WTC11 (cell line): ENCODE measurements at regions not wholly inside any gene's neighbourhood (a gene's known extent, or its start where the extent isn't known, plus 50 kb on each side); places are given as distances from the start of the nearest gene placed in this dataset.

Source experiments
- ATAC-seq: fragments of 200-7000 bp; cut with Tn5 transposase; 2 replicates; pipeline ENCODE4 v1.10.0; 2021; ENCODE audit warnings: mild to moderate bottlenecking, moderate library complexity
- CTCF ChIA-PET: fragments of 300-600 bp; sonication (Branson Sonifier 250); formaldehyde crosslinking; loops from one replicate; lab custom pipeline; 2021; ENCODE audit warnings: antibody characterized with exemption; lab: Charles Lee
- POLR2A ChIA-PET: fragments of 350-600 bp; sonication (Branson Sonifier 250); formaldehyde crosslinking; loops from one replicate; lab custom pipeline; 2021; ENCODE audit warnings: antibody characterized with exemption; lab: Charles Lee
- DNase-seq: peaks from one replicate; pipeline ENCODE4 v3.0.0; 2021; ENCODE audit warnings: low spot score
- H3K27ac Mint-ChIP-seq: 2 replicates; pipeline ENCODE4 v1.8.0; 2021; ENCODE audit warnings: mixed read lengths
- H3K27me3 Mint-ChIP-seq: 2 replicates; pipeline ENCODE4 v1.8.0; 2021; ENCODE audit warnings: low read depth, mild to moderate bottlenecking, moderate library complexity, mixed read lengths
- H3K36me3 Mint-ChIP-seq: 2 replicates; pipeline ENCODE4 v1.8.0; 2021; ENCODE audit warnings: mixed read lengths
- H3K4me1 Mint-ChIP-seq: 2 replicates; pipeline ENCODE4 v1.8.0; 2022; ENCODE audit warnings: mixed read lengths
- H3K4me3 Mint-ChIP-seq: 2 replicates; pipeline ENCODE4 v1.8.0; 2021; ENCODE audit warnings: mild to moderate bottlenecking, moderate library complexity, mixed read lengths
- H3K9me3 Mint-ChIP-seq: 2 replicates; pipeline ENCODE4 v1.8.0; 2021; ENCODE audit warnings: mixed read lengths
- CDX4 ChIP-seq: fragments of 250-450 bp; sonication (Bioruptor Pico); IDR thresholded peaks from 2 replicates; pipeline ENCODE4 v1.9.0; 2021; ENCODE audit warnings: moderate library complexity, mild to moderate bottlenecking, inconsistent platforms, borderline replicate concordance
- GABPB1 ChIP-seq: sonication (generic); formaldehyde crosslinking; IDR thresholded peaks from 2 replicates; pipeline ENCODE4 v1.8.1; 2023; ENCODE audit warnings: mild to moderate bottlenecking, missing genetic modification reagents
- JUN ChIP-seq: sonication (generic); formaldehyde crosslinking; IDR thresholded peaks from 2 replicates; pipeline ENCODE4 v1.8.0; 2023; ENCODE audit warnings: mild to moderate bottlenecking, missing genetic modification reagents
- MAX ChIP-seq: sonication (generic); formaldehyde crosslinking; IDR thresholded peaks from 2 replicates; pipeline ENCODE4 v1.8.0; 2022; ENCODE audit warnings: mild to moderate bottlenecking, missing genetic modification reagents
- MYBL2 ChIP-seq: sonication (generic); formaldehyde crosslinking; IDR thresholded peaks from 2 replicates; pipeline ENCODE4 v1.8.1; 2023; ENCODE audit warnings: mild to moderate bottlenecking, moderate library complexity, missing genetic modification reagents
- PRDM15 ChIP-seq: sonication (generic); formaldehyde crosslinking; IDR thresholded peaks from 2 replicates; pipeline ENCODE4 v1.8.0; 2022; ENCODE audit warnings: missing genetic modification reagents
- SMAD4 ChIP-seq: sonication (generic); formaldehyde crosslinking; IDR thresholded peaks from 2 replicates; pipeline ENCODE4 v1.8.0; 2022; ENCODE audit warnings: mild to moderate bottlenecking, missing genetic modification reagents
- TEAD4 ChIP-seq: sonication (generic); formaldehyde crosslinking; IDR thresholded peaks from 2 replicates; pipeline ENCODE4 v1.8.0; 2022; ENCODE audit warnings: mild to moderate bottlenecking, missing genetic modification reagents
- USF2 ChIP-seq: sonication (generic); formaldehyde crosslinking; IDR thresholded peaks from 2 replicates; pipeline ENCODE4 v1.8.1; 2023; ENCODE audit warnings: mild to moderate bottlenecking, missing genetic modification reagents, moderate library complexity
- ZNF317 ChIP-seq: sonication (generic); formaldehyde crosslinking; IDR thresholded peaks from 2 replicates; pipeline ENCODE4 v1.8.1; 2023; ENCODE audit warnings: low read depth, mild to moderate bottlenecking, moderate library complexity, missing genetic modification reagents, borderline replicate concordance
- TF ChIP-seq, protein P1 (sequence below): sonication (generic); formaldehyde crosslinking; IDR thresholded peaks from 2 replicates; pipeline ENCODE4 v1.8.1; 2023; ENCODE audit warnings: mild to moderate bottlenecking, missing genetic modification reagents
- TF ChIP-seq, protein P2 (sequence below): sonication (generic); formaldehyde crosslinking; IDR thresholded peaks from 2 replicates; pipeline ENCODE4 v1.8.0; 2023; ENCODE audit warnings: missing genetic modification reagents, mild to moderate bottlenecking, borderline replicate concordance

DNA sequence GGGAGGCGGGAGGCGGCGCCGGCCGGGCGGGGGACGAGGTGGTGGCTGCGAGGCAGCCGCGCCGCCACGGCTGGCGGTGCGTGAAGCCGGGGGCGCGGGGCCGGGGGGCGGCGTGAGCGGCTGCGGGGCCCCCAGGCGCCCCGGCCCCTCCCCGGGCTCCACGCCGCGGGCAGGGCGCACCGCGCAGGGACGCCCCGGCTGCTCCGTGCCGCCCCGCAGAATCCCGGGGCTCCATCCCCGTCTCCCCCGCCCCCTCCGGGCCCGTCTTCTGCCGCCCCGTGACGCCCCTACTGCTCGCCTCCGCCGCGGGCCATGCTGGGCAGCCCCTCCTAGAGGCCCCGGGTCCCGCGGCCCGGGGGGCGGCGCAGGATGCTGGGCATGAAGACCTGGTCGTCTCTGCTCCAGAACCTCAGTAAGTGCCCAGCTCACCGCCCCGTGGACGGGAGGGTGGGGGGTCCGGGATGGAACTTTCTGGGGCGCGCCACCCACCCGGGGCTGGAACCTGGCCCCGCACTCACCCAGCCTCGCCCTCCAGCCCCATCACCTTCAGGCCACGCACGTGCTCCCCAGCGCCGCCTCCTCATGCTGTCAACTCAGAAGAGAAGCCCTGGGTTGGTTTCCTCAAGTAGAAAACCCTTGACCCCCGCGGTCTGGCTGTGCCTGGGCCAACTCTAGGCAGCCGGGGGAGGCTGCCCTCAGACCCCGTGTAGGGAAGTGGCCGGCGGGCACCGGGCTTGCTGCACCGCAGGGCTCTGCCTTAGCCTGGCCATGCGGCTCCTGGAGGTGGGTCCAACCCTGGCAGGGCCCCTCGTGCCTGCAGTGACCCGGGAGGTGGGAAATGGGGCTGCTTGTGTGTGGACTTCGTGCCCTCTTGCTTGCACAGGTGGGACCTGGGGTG, 150.2 kb upstream of the GSE1 start:
- DNase-seq (no peak), ATAC-seq (no peak)
- H3K36me3 Mint-ChIP-seq = no peaks in the 10 kb centered on the region
- H3K9me3 Mint-ChIP-seq = no peaks in the 10 kb centered on the region
- H3K4me3 Mint-ChIP-seq = peak overlapping the region; percentile 55
- peaks cover 60% of the 10 kb centered on the region for H3K27me3 Mint-ChIP-seq
- H3K4me1 Mint-ChIP-seq = peaks cover 32% of the 10 kb centered on the region
- no peak overlapping the region for H3K27ac Mint-ChIP-seq
- ChIA-PET POLR2A (interaction anchor here (0.9 to 1.2 kb wide), 3 partner anchors 13 to 153 kb away, joined by 3 to 5 read pairs (median 3); no protein-coding TSS in a partner anchor), CTCF (interaction anchor here (1.0 to 4.2 kb wide), 16 partner anchors 9 to 348 kb away, joined by 3 to 30 read pairs (median 6); no protein-coding TSS in a partner anchor)
- TF ChIP-seq PRDM15 (CRISPR knock-in tag) (no peak), MYBL2 (no peak), USF2 (CRISPR knock-in tag) (no peak), GABPB1 (no peak), CDX4 (CRISPR knock-in tag) (no peak), TEAD4 (CRISPR knock-in tag) (no peak), MAX (CRISPR knock-in tag) (peak; percentile 73; the same call in 1 of the 2 replicates), JUN (no peak), SMAD4 (CRISPR knock-in tag) (no peak), ZNF317 (CRISPR knock-in tag) (0 out of 2 replicates have a peak, but pooled peaks have one; percentile 12)
- TF ChIP-seq, protein P1, sequence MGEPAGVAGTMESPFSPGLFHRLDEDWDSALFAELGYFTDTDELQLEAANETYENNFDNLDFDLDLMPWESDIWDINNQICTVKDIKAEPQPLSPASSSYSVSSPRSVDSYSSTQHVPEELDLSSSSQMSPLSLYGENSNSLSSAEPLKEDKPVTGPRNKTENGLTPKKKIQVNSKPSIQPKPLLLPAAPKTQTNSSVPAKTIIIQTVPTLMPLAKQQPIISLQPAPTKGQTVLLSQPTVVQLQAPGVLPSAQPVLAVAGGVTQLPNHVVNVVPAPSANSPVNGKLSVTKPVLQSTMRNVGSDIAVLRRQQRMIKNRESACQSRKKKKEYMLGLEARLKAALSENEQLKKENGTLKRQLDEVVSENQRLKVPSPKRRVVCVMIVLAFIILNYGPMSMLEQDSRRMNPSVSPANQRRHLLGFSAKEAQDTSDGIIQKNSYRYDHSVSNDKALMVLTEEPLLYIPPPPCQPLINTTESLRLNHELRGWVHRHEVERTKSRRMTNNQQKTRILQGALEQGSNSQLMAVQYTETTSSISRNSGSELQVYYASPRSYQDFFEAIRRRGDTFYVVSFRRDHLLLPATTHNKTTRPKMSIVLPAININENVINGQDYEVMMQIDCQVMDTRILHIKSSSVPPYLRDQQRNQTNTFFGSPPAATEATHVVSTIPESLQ (CRISPR knock-in tag) = no peak
- TF ChIP-seq, protein P2, sequence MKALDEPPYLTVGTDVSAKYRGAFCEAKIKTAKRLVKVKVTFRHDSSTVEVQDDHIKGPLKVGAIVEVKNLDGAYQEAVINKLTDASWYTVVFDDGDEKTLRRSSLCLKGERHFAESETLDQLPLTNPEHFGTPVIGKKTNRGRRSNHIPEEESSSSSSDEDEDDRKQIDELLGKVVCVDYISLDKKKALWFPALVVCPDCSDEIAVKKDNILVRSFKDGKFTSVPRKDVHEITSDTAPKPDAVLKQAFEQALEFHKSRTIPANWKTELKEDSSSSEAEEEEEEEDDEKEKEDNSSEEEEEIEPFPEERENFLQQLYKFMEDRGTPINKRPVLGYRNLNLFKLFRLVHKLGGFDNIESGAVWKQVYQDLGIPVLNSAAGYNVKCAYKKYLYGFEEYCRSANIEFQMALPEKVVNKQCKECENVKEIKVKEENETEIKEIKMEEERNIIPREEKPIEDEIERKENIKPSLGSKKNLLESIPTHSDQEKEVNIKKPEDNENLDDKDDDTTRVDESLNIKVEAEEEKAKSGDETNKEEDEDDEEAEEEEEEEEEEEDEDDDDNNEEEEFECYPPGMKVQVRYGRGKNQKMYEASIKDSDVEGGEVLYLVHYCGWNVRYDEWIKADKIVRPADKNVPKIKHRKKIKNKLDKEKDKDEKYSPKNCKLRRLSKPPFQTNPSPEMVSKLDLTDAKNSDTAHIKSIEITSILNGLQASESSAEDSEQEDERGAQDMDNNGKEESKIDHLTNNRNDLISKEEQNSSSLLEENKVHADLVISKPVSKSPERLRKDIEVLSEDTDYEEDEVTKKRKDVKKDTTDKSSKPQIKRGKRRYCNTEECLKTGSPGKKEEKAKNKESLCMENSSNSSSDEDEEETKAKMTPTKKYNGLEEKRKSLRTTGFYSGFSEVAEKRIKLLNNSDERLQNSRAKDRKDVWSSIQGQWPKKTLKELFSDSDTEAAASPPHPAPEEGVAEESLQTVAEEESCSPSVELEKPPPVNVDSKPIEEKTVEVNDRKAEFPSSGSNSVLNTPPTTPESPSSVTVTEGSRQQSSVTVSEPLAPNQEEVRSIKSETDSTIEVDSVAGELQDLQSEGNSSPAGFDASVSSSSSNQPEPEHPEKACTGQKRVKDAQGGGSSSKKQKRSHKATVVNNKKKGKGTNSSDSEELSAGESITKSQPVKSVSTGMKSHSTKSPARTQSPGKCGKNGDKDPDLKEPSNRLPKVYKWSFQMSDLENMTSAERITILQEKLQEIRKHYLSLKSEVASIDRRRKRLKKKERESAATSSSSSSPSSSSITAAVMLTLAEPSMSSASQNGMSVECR (CRISPR knock-in tag) = no peak
